ENCODE measurements at regions not wholly inside any gene's neighbourhood (a gene's known extent, or its start where the extent isn't known, plus 50 kb on each side); places are given as distances from the start of the nearest gene placed in this dataset.

DNA sequence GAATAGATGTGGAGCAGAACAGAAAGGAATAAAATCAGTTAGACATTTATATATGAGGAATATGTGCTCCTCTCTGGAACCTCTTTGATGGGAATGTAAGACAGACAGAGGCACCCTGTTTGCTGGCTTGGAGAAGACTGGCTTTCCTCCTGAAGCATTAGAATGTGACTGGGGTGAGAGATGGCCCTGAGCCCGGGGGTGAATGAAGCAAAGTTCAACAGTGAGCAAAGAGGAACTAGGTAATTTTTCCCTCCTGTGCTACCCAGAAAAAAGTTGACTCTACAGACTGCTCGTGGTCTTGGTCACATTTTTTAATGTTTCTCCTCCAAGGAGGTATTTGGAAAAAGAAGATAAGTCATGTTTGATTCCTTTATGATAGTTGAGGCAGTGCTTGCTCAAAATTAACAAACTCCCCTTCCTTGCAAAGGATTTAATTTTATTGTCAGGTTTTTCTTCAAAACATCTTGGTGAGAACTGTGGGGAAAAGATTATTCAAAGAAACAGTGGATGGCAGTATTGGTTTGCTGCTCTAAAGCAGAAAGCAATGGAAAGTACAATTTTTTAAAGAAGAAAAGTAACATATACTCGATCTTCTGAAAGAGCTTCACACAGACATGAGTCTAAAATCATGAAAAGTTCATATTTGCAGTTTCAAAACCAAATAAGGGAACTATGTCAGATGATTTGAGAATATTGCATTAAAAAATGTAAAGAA, 370.4 kb upstream of the CDIN1 start:
- Histone ChIP-seq H3K4me3 (no peak overlapping the region), H3K27me3 (no peaks in the 10 kb centered on the region), H3K27ac (no peak overlapping the region), H3K36me3 (no peaks in the 10 kb centered on the region), H3K9me3 (no peaks in the 10 kb centered on the region), H3K4me1 (no peaks in the 10 kb centered on the region)
- ATAC-seq (no peak), DNase-seq (peak in 1 of 4 donors; percentile 3)
- intact Hi-C loops (cut with DNase I) = no loop called here
- TF ChIP-seq, protein P1, sequence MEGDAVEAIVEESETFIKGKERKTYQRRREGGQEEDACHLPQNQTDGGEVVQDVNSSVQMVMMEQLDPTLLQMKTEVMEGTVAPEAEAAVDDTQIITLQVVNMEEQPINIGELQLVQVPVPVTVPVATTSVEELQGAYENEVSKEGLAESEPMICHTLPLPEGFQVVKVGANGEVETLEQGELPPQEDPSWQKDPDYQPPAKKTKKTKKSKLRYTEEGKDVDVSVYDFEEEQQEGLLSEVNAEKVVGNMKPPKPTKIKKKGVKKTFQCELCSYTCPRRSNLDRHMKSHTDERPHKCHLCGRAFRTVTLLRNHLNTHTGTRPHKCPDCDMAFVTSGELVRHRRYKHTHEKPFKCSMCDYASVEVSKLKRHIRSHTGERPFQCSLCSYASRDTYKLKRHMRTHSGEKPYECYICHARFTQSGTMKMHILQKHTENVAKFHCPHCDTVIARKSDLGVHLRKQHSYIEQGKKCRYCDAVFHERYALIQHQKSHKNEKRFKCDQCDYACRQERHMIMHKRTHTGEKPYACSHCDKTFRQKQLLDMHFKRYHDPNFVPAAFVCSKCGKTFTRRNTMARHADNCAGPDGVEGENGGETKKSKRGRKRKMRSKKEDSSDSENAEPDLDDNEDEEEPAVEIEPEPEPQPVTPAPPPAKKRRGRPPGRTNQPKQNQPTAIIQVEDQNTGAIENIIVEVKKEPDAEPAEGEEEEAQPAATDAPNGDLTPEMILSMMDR (IDR thresholded peaks at IDR 0.05) = no peak

DNA sequence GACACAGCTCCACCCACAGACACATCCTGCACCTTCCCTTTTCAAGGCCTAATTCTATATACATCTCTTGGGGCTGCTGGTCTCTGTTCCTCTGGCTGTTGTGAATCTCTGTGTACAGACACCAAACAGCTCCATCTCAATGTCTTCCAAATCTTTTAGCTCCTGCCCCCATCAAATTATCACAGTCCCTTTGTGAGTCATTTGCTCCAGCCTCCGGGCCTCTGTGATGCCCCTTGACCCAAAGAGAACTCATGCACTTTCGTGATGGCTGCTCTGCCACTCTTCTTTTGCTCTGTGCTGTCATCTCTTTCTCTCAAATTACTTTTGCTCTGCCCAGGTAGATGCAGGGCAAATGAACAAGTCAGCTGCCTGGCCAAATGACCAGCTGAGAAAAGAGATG, 369.0 kb upstream of the CDIN1 start:
- Histone ChIP-seq H3K4me1 (no peaks in the 10 kb centered on the region), H3K27ac (no peak overlapping the region), H3K9me3 (peaks cover 0 to 2% of the 10 kb centered on the region in 2 donors), H3K4me3 (no peak overlapping the region), H3K27me3 (no peaks in the 10 kb centered on the region), H3K36me3 (no peaks in the 10 kb centered on the region)
- DNase-seq = no peak
- ATAC-seq = no peak
- intact Hi-C loops (cut with DNase I) = no loop called here
- TF ChIP-seq, protein P1 (IDR thresholded peaks at IDR 0.05) = no peak

DNA sequence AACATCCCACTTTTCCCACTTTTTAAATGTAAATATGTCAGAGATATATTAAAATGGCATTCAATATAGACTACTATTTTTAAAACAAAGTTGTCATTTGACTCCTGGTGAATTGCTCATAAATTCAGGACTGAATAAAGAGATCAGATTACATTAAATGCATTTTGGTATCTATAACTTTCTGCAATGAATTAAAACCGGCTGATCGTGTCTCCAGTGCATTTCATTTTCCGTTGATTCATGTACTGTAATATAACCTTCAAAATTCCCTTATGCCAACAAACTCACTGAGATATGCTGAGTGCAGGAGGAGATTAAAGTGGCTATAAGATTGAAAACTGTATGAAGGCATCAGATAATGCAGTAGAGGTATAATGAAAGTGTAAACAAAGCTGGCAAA, 361.1 kb upstream of the CDIN1 start:
- TF ChIP-seq, protein P1 (IDR thresholded peaks at IDR 0.05) = no peak
- Histone ChIP-seq H3K36me3 (no peaks in the 10 kb centered on the region), H3K4me3 (no peak overlapping the region), H3K27ac (no peak overlapping the region), H3K27me3 (no peaks in the 10 kb centered on the region), H3K4me1 (no peaks in the 10 kb centered on the region), H3K9me3 (peaks cover 0 to 24% of the 10 kb centered on the region in 2 donors)
- intact Hi-C loops (cut with DNase I) = no loop called here
- ATAC-seq (no peak), DNase-seq (no peak)

DNA sequence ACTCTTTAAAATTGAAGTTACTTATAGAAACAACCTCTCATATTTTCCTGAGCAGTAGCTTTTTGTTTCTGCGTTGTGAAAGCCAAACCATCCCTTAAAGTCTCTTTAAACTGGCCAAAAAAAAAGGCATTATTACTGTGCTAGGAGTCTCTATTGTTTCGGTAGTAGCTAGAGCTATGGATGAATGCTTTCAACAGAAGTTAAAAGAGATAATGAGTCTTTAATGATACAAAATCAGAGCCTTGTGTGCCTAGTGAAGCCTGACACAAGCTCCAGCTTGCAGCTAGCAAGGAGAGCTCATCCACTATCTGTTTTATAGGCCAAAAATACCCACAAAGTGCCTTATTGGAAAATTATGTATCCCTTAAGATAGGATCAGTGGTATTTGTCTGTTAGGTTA, 360.4 kb upstream of the CDIN1 start:
- DNase-seq = no peak
- H3K4me1 ChIP-seq = no peaks in the 10 kb centered on the region
- no peaks in the 10 kb centered on the region for H3K27me3 ChIP-seq
- no peak for ATAC-seq
- no peak overlapping the region for H3K4me3 ChIP-seq
- H3K27ac ChIP-seq = no peak overlapping the region
- TF ChIP-seq, protein P1 (IDR thresholded peaks at IDR 0.05) = no peak
- H3K9me3 ChIP-seq = peaks cover 0 to 24% of the 10 kb centered on the region in 2 donors
- intact Hi-C loops (cut with DNase I) = no loop called here
- no peaks in the 10 kb centered on the region for H3K36me3 ChIP-seq

DNA sequence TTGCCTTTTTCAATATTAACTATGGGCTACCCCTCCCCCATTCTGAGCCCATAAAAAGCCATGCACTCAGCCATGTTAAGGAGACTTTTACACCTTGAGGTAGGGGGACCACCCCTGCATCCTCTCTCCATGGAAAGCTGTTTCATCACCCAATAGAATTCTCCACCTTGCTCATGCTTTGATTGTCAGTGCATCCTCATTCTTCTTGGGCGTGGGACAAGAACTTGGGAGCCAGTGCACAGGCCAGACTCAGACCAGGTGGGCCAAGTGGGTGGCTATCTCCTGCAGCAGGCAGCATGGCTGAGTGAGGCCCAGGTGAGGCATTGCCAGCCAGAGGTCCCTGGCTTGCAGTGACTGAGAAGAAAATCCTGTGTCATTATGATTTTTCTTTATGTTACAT, 357.4 kb upstream of the CDIN1 start:
- TF ChIP-seq, protein P1 (IDR thresholded peaks at IDR 0.05) = no peak
- ATAC-seq = no peak
- Histone ChIP-seq H3K27me3 (no peaks in the 10 kb centered on the region), H3K27ac (no peak overlapping the region), H3K9me3 (peaks cover 0 to 31% of the 10 kb centered on the region in 2 donors), H3K4me1 (no peaks in the 10 kb centered on the region), H3K4me3 (no peak overlapping the region), H3K36me3 (no peaks in the 10 kb centered on the region)
- intact Hi-C loops (cut with DNase I) = no loop called here
- DNase-seq = peak in 1 of 4 donors; percentile 13
